ENCODE measurements at regions not wholly inside any gene's neighbourhood (a gene's known extent, or its start where the extent isn't known, plus 50 kb on each side); places are given as distances from the start of the nearest gene placed in this dataset.

DNA sequence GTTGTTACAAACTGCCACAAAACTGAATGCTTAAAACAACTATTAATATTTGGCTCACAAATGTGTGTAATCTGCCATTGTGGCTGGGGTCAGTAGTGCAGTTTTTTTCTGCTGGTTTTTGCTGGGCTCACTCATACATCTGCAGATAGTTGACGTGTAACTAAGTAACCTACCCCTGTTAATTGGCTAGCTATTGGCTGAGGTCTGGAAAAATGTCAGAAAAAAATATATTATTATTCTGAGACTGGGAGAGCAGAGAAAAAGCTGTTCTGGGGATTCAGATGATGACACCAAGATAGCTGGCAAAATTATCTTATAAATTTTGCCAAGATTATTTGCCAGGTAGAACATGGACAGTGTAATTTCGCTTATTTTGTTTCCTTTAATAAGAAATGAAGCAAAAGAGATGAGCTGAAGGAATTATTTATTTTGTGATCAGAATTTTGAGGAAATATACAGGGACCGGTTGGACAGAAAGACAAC lies 616.1 kb upstream of the ADAMTS5 start:
- WGBS, 2 donors, result 73 to 86% methylated on average over 3 of the region's 3 CpGs
- no peaks in the 10 kb centered on the region for H3K36me3 ChIP-seq
- no peaks in the 10 kb centered on the region for H3K4me1 ChIP-seq
- intact Hi-C loops (cut with DNase I), result loop anchor here in 1 of 10 donors (10.0 kb wide), 1 partner anchor 92 kb away; no protein-coding TSS in a partner anchor
- DNase-seq (no peak), ATAC-seq (no peak)
- TF ChIP-seq, protein P1, sequence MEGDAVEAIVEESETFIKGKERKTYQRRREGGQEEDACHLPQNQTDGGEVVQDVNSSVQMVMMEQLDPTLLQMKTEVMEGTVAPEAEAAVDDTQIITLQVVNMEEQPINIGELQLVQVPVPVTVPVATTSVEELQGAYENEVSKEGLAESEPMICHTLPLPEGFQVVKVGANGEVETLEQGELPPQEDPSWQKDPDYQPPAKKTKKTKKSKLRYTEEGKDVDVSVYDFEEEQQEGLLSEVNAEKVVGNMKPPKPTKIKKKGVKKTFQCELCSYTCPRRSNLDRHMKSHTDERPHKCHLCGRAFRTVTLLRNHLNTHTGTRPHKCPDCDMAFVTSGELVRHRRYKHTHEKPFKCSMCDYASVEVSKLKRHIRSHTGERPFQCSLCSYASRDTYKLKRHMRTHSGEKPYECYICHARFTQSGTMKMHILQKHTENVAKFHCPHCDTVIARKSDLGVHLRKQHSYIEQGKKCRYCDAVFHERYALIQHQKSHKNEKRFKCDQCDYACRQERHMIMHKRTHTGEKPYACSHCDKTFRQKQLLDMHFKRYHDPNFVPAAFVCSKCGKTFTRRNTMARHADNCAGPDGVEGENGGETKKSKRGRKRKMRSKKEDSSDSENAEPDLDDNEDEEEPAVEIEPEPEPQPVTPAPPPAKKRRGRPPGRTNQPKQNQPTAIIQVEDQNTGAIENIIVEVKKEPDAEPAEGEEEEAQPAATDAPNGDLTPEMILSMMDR (IDR thresholded peaks at IDR 0.05), result no peak
- H3K27ac ChIP-seq, result no peak overlapping the region
- H3K4me3 ChIP-seq, result no peak overlapping the region
- no peaks in the 10 kb centered on the region for H3K27me3 ChIP-seq
- peaks cover 0 to 11% (median 0%) of the 10 kb centered on the region in 11 donors for H3K9me3 ChIP-seq

- no peaks in the 10 kb centered on the region for H3K4me1 ChIP-seq
- 92 to 94% methylated on average over 2 of the region's 2 CpGs for WGBS, 2 donors
- no peak for DNase-seq
- no peak overlapping the region for H3K4me3 ChIP-seq
- intact Hi-C loops (cut with DNase I), result loop anchor here in 1 of 10 donors (10.0 kb wide), 1 partner anchor 92 kb away; no protein-coding TSS in a partner anchor
- H3K27ac ChIP-seq, result no peak overlapping the region
- no peak for ATAC-seq
- TF ChIP-seq, protein P1 (IDR thresholded peaks at IDR 0.05), result no peak
- H3K9me3 ChIP-seq, result peaks cover 0 to 11% (median 0%) of the 10 kb centered on the region in 11 donors
- no peaks in the 10 kb centered on the region for H3K27me3 ChIP-seq
- no peaks in the 10 kb centered on the region for H3K36me3 ChIP-seq
Measured at GRCh38 chr21:27582246-27582947, 615.5 kb upstream of the ADAMTS5 start.

DNA sequence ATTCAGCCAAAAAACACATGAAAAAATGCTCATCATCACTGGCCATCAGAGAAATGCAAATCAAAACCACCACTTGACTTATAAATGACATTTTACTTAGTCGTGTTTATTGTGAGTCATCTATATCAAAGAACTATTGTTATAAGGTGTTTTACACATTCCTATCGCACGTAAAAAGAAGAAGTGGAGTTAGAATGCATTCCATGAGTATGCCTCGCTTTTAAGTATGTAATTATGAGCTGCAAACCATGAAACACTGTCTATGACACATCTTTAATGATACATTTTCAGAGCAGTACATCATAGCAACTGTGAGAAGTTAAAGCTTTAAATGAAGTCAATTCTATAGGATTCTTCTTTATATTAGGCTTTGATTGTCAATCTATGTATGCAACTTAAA lies 614.3 kb upstream of the ADAMTS5 start:
- Histone ChIP-seq H3K9me3 (peaks cover 0 to 11% (median 0%) of the 10 kb centered on the region in 11 donors), H3K4me3 (no peak overlapping the region), H3K27ac (no peak overlapping the region), H3K4me1 (no peaks in the 10 kb centered on the region), H3K36me3 (no peaks in the 10 kb centered on the region), H3K27me3 (no peaks in the 10 kb centered on the region)
- ATAC-seq (no peak), DNase-seq (no peak)
- intact Hi-C loops (cut with DNase I), result loop anchor here in 1 of 10 donors (10.0 kb wide), 1 partner anchor 94 kb away; no protein-coding TSS in a partner anchor
- WGBS, 2 donors, result 90 to 97% methylated on average over 4 of the region's 4 CpGs
- TF ChIP-seq, protein P1 (IDR thresholded peaks at IDR 0.05), result no peak

DNA sequence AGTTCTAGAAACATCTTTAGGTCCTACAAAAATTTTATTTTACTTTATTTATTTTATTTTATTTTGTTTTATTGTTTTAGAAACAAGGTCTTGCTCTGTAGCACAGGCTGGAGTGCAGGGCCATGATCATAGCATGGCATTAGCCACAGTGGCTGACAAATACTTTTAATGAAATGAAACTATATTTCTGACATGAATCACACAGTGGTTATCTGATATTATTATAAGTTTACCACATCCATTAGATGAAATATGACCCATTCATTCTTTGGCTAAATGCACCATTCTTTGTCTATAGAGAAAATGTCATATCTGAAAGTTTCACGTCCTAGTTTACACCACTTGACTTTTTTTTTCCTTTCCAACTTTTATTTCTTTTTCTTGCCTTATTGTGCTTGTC lies 613.4 kb upstream of the ADAMTS5 start:
- ATAC-seq (no peak), DNase-seq (no peak)
- TF ChIP-seq, protein P1 (IDR thresholded peaks at IDR 0.05), result no peak
- H3K27ac ChIP-seq, result no peak overlapping the region
- H3K4me3 ChIP-seq, result no peak overlapping the region
- no peaks in the 10 kb centered on the region for H3K4me1 ChIP-seq
- H3K36me3 ChIP-seq, result no peaks in the 10 kb centered on the region
- no peaks in the 10 kb centered on the region for H3K27me3 ChIP-seq
- intact Hi-C loops (cut with DNase I), result loop anchor here in 1 of 10 donors (10.0 kb wide), 1 partner anchor 95 kb away; no protein-coding TSS in a partner anchor
- H3K9me3 ChIP-seq, result peaks cover 0 to 11% (median 0%) of the 10 kb centered on the region in 11 donors
- WGBS, 2 donors, result 95 to 100% methylated on average over 1 of the region's 1 CpG

All from heart right ventricle (tissue), 16 donors.